HepG2 (cell line): ENCODE measurements at regions not wholly inside any gene's neighbourhood (a gene's known extent, or its start where the extent isn't known, plus 50 kb on each side); places are given as distances from the start of the nearest gene placed in this dataset.

ENCODE experiments used
- ATAC-seq: fragments of 200-7000 bp; cut with Tn5 transposase; 3 replicates; pipeline ENCODE4 v1.9.1; 2020; ENCODE audit warnings: mild to moderate bottlenecking, moderate library complexity
- BruUV-seq: library from RNA; stranded (reverse); fragments of 400-500 nt; replicated peaks from 2 replicates; lab custom pipeline; 2021; lab: Mats Ljungman, UMichigan
- CTCF ChIA-PET: fragments of 300-600 bp; formaldehyde crosslinking; extraction: SDS; loops from one replicate; lab custom pipeline; 2021; ENCODE audit warnings: low total read pairs, inconsistent platforms, low intra/inter-chr PET ratio; lab: Yijun Ruan, JAX
- POLR2A ChIA-PET: fragments of 350-600 bp; sonication (Branson Sonifier 250); formaldehyde crosslinking; loops from one replicate; lab custom pipeline; 2020; ENCODE audit warnings: antibody characterized with exemption, inconsistent platforms; lab: Yijun Ruan, JAX
- DNase-seq: peaks from one replicate; pipeline ENCODE4 v3.0.0-alpha.2; 2015; ENCODE audit warnings: low spot score
- FAIRE-seq: peaks from 3 replicates; lab custom pipeline; 2011; peaks lifted over from hg19 to GRCh38; lab: Jason Lieb, UNC
- H2AFZ ChIP-seq: one replicate; pipeline ENCODE4 v1.6.1; 2011; ENCODE audit warnings: low read length, inconsistent platforms
- H3K27ac ChIP-seq: fragments of 300-600 bp; 3 replicates; pipeline ENCODE4 v1.8.0; 2011; ENCODE audit warnings: mixed run types, mild to moderate bottlenecking, mixed read lengths, low read length, inconsistent platforms; ENCODE audit not compliant: insufficient read depth; ENCODE audit errors: extremely low read length
- H3K27me3 ChIP-seq, 2 experiments: fragments of 200-600 bp in 1 of 2; 2 replicates in 1 of 2; 3 replicates in 1 of 2; pipeline versions ENCODE4 v1.6.0 to v1.8.0; 2011; ENCODE audit warnings: low read length in 2 of 2, mild to moderate bottlenecking in 2 of 2, moderate library complexity in 2 of 2, inconsistent platforms in 1 of 2; ENCODE audit not compliant: insufficient read depth in 2 of 2, control insufficient read depth in 1 of 2
- H3K36me3 ChIP-seq, 2 experiments: fragments of 200-600 bp in 1 of 2; replicated peaks in 1 of 2; 2 replicates in 1 of 2; 3 replicates in 1 of 2; pipeline versions ENCODE4 v1.5.1 to v1.8.0; 2011; ENCODE audit warnings: low read length in 2 of 2, inconsistent platforms in 1 of 2; ENCODE audit not compliant: insufficient read depth in 2 of 2, control insufficient read depth in 1 of 2
- H3K4me1 ChIP-seq: 2 replicates; pipeline ENCODE4 v1.5.1; 2012; ENCODE audit warnings: low read length, inconsistent platforms; ENCODE audit not compliant: insufficient read depth
- H3K4me2 ChIP-seq: 2 replicates; pipeline ENCODE4 v1.6.0; 2011; ENCODE audit warnings: low read depth, low read length, inconsistent platforms
- H3K4me3 ChIP-seq, 3 experiments: fragments of 200-600 bp in 1 of 3; sonication (generic), shearing (Covaris generic) in 1 of 3; replicated peaks in 1 of 3; 2 replicates each; pipeline ENCODE4 v1.5.1; 2011 to 2016; ENCODE audit warnings: low read length in 3 of 3, inconsistent platforms in 2 of 3, low read depth in 2 of 3, mild to moderate bottlenecking in 2 of 3, control low read depth in 1 of 3, mixed read lengths in 1 of 3; ENCODE audit not compliant: insufficient read depth in 1 of 3
- H3K79me2 ChIP-seq: one replicate; pipeline ENCODE4 v1.6.1; 2011; ENCODE audit warnings: low read length, inconsistent platforms; ENCODE audit not compliant: insufficient read depth
- H3K9ac ChIP-seq: 2 replicates; pipeline ENCODE4 v1.6.0; 2011; ENCODE audit warnings: mild to moderate bottlenecking, low read depth, low read length, inconsistent platforms; ENCODE audit not compliant: insufficient read depth
- H3K9me3 ChIP-seq: 2 replicates; pipeline ENCODE4 v1.5.1; 2012; ENCODE audit warnings: mild to moderate bottlenecking, low read length
- H4K20me1 ChIP-seq: 2 replicates; pipeline ENCODE4 v1.6.0; 2011; ENCODE audit warnings: inconsistent platforms, mild to moderate bottlenecking, low read length, moderate library complexity; ENCODE audit not compliant: insufficient read depth
- ASH2L ChIP-seq: fragments of 300-600, 200-600 bp; sonication (generic); IDR thresholded peaks from 2 replicates; pipeline ENCODE4 v1.7.0; 2017; ENCODE audit warnings: low read depth, mild to moderate bottlenecking, moderate library complexity, mixed read lengths, low read length; ENCODE audit not compliant: insufficient read length
- FOXK1 ChIP-seq: sonication (generic); formaldehyde crosslinking; IDR thresholded peaks from 2 replicates; pipeline ENCODE4 v1.4.0; 2020; ENCODE audit warnings: low read depth, missing genetic modification reagents, borderline replicate concordance
- GATAD2A ChIP-seq: IDR thresholded peaks from 2 replicates; pipeline ENCODE4 v1.6.1; 2016
- GFI1 ChIP-seq: sonication (generic); formaldehyde crosslinking; IDR thresholded peaks from 2 replicates; pipeline ENCODE4 v1.5.0; 2020; ENCODE audit warnings: missing genetic modification reagents, mild to moderate bottlenecking, borderline replicate concordance
- KLF9 ChIP-seq: IDR thresholded peaks from 2 replicates; pipeline ENCODE4 v1.6.1; 2016; ENCODE audit warnings: low read depth
- MATR3 ChIP-seq: sonication (generic); formaldehyde crosslinking; IDR thresholded peaks from 2 replicates; pipeline ENCODE4 v1.4.0; 2020; ENCODE audit warnings: missing genetic modification reagents
- MXI1 ChIP-seq: IDR thresholded peaks from 3 replicates; pipeline ENCODE4 v1.6.1; 2012; ENCODE audit warnings: low read depth, low read length, inconsistent platforms, borderline replicate concordance
- POLR2G ChIP-seq: fragments of 200-400 bp; formaldehyde crosslinking; IDR thresholded peaks from 2 replicates; pipeline ENCODE4 v1.6.1; 2018; ENCODE audit warnings: mild to moderate bottlenecking, low read depth, low read length, moderate library complexity
- SNRNP70 ChIP-seq: fragments of 200-400 bp; formaldehyde crosslinking; IDR thresholded peaks from 2 replicates; pipeline ENCODE4 v1.6.1; 2017; ENCODE audit warnings: mild to moderate bottlenecking, low read depth, low read length, moderate library complexity
- TBL1XR1 ChIP-seq: fragments of 150-350 bp; IDR thresholded peaks from 2 replicates; pipeline ENCODE4 v1.6.1; 2014; ENCODE audit warnings: borderline replicate concordance, low read length; ENCODE audit not compliant: partially characterized antibody
- YY1 ChIP-seq: IDR thresholded peaks from 2 replicates; pipeline ENCODE4 v1.6.1; 2011; ENCODE audit warnings: low read length, low read depth, moderate library complexity, mild to moderate bottlenecking; ENCODE audit not compliant: insufficient read depth, insufficient replicate concordance
- ZFP36 ChIP-seq: fragments of 150-350 bp; IDR thresholded peaks from 2 replicates; pipeline ENCODE4 v1.6.1; 2018; ENCODE audit warnings: borderline replicate concordance, low read length, low read depth; ENCODE audit not compliant: partially characterized antibody
- ZNF33A ChIP-seq: sonication (generic); formaldehyde crosslinking; IDR thresholded peaks from 2 replicates; pipeline ENCODE4 v1.5.1; 2020; ENCODE audit warnings: missing genetic modification reagents, mild to moderate bottlenecking, moderate library complexity, borderline replicate concordance
- ZNF75D ChIP-seq: sonication (generic); formaldehyde crosslinking; IDR thresholded peaks from 2 replicates; pipeline ENCODE4 v1.8.1; 2023; ENCODE audit warnings: missing genetic modification reagents, mild to moderate bottlenecking, borderline replicate concordance
- WGBS: methylation state at CpG from one replicate; pipeline ENCODE4 v1.1.6; 2017; ENCODE audit warnings: low lambda C conversion rate; 5-methylcytosine and 5-hydroxymethylcytosine counted together
- in situ Hi-C: cut with HindIII; loops from 2 replicates; pipeline ENCODE4 v1.10.0; 2017; ENCODE audit warnings: low pct_unique_long_range_greater_than_20kb; ENCODE audit not compliant: extremely low pct_ligation_motif_present
- intact Hi-C: fragments of 100-400 bp; cut with micrococcal nuclease; formaldehyde crosslinking; loops from one replicate; pipeline ENCODE4 v1.10.0; 2022; ENCODE audit not compliant: unreplicated experiment
- TF ChIP-seq, protein P1 (sequence below): sonication (generic); formaldehyde crosslinking; IDR thresholded peaks from 2 replicates; pipeline ENCODE4 v1.5.0; 2020; ENCODE audit warnings: missing genetic modification reagents
- TF ChIP-seq, protein P2 (sequence below): sonication (generic); formaldehyde crosslinking; IDR thresholded peaks from 2 replicates; pipeline ENCODE4 v1.8.0; 2022; ENCODE audit warnings: missing genetic modification reagents, mild to moderate bottlenecking, borderline replicate concordance

DNA sequence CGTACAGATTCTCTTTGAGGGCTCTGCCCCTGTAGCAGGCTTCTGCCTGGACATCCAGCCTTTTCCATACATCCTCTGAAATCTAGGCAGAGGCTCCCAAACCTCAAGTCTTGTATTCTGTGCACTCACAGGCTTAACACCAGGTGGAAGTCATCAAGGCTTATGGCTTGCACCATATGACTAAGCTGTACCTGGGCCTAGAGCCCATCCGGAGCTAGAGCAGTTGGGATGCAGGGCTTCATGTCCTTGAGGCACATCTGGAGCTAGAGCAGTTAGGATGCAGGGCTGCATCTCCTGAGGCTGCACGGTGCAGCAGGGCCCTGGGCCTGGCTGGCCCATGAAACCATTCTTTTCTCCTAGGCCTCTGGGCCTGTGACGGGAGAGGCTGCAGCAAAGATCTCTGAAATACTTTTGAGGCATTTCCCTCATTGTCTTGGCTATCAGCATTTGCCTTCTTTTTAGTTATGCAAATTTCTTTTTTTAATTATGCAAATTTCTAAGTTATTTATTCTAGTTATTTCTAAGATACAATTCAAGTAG, 98.7 kb downstream of the CD24 start:
- Histone ChIP-seq H3K79me2 (no peaks in the 10 kb centered on the region), H4K20me1 (no peaks in the 10 kb centered on the region), H3K27me3 (no peaks in the 10 kb centered on the region; a peak in 1 of 5 replicates), H2AFZ (no peak overlapping the region), H3K4me3 (no peak overlapping the region), H3K4me2 (no peak overlapping the region), H3K27ac (no peak overlapping the region), H3K36me3 (no peaks in the 10 kb centered on the region), H3K9me3 (peaks cover 10% of the 10 kb centered on the region), H3K4me1 (peaks cover 17% of the 10 kb centered on the region), H3K9ac (no peak overlapping the region)
- intact Hi-C loops = no loop called here
- ChIA-PET CTCF (no interaction called here), POLR2A (no interaction called here)
- WGBS = 70% methylated on average over 3 of the region's 4 CpGs
- no peak for ATAC-seq
- TF ChIP-seq, protein P1, sequence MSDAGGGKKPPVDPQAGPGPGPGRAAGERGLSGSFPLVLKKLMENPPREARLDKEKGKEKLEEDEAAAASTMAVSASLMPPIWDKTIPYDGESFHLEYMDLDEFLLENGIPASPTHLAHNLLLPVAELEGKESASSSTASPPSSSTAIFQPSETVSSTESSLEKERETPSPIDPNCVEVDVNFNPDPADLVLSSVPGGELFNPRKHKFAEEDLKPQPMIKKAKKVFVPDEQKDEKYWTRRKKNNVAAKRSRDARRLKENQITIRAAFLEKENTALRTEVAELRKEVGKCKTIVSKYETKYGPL (CRISPR knock-in tag) = no peak
- TF ChIP-seq, protein P2, sequence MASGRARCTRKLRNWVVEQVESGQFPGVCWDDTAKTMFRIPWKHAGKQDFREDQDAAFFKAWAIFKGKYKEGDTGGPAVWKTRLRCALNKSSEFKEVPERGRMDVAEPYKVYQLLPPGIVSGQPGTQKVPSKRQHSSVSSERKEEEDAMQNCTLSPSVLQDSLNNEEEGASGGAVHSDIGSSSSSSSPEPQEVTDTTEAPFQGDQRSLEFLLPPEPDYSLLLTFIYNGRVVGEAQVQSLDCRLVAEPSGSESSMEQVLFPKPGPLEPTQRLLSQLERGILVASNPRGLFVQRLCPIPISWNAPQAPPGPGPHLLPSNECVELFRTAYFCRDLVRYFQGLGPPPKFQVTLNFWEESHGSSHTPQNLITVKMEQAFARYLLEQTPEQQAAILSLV (CRISPR knock-in tag) = no peak
- no peak for TF ChIP-seq MXI1
- TF ChIP-seq KLF9 (CRISPR knock-in tag) = no peak
- TF ChIP-seq GATAD2A (CRISPR knock-in tag) = no peak
- TF ChIP-seq TBL1XR1 = no peak
- TF ChIP-seq MATR3 (CRISPR knock-in tag) = no peak
- TF ChIP-seq YY1 = no peak
- TF ChIP-seq FOXK1 = no peak
- TF ChIP-seq ASH2L = no peak
- no peak for TF ChIP-seq ZNF75D
- TF ChIP-seq ZFP36 = no peak
- TF ChIP-seq POLR2G = no peak
- TF ChIP-seq SNRNP70 = no peak
- no peak for TF ChIP-seq GFI1 (CRISPR knock-in tag)
- TF ChIP-seq ZNF33A = no peak
- DNase-seq = no peak
- FAIRE-seq = no peak
- in situ Hi-C loops = no loop called here
- BruUV-seq = no TSS peak
